Parathyroid adenoma (tissue), 2 donors: ENCODE measurements at regions not wholly inside any gene's neighbourhood (a gene's known extent, or its start where the extent isn't known, plus 50 kb on each side); places are given as distances from the start of the nearest gene placed in this dataset.
"Not testable (repeated sequence)": the region's sequence is repeated elsewhere in the genome, so short reads cannot be mapped to it uniquely, and the experiment has no call there.

Source experiments
- H2AFZ ChIP-seq: fragments of 300-600 bp; sonication (generic); one replicate; pipeline ENCODE4 v1.7.0; 2017; ENCODE audit warnings: antibody characterized with exemption, mild to moderate bottlenecking
- H3K27ac ChIP-seq: fragments of 300-600 bp; sonication (generic); one replicate; pipeline ENCODE4 v1.7.0; 2017
- H3K27me3 ChIP-seq: fragments of 300-600 bp; sonication (generic); one replicate; pipeline ENCODE4 v1.7.0; 2017; ENCODE audit warnings: low read length; ENCODE audit not compliant: control insufficient read depth, insufficient read depth
- H3K36me3 ChIP-seq: fragments of 300-600 bp; sonication (generic); one replicate; pipeline ENCODE4 v1.7.0; 2017; ENCODE audit warnings: low read length; ENCODE audit not compliant: control insufficient read depth, insufficient read depth
- H3K4me1 ChIP-seq: fragments of 300-600 bp; sonication (generic); one replicate; pipeline ENCODE4 v1.7.0; 2017; ENCODE audit warnings: control low read depth
- H3K4me2 ChIP-seq: fragments of 300-600 bp; sonication (generic); one replicate; pipeline ENCODE4 v1.7.0; 2017; ENCODE audit warnings: low read length
- H3K4me3 ChIP-seq: fragments of 300-600 bp; sonication (generic); one replicate; pipeline ENCODE4 v1.7.0; 2017; ENCODE audit warnings: low read depth, low read length
- H3K79me2 ChIP-seq: fragments of 300-600 bp; sonication (generic); one replicate; pipeline ENCODE4 v1.7.0; 2017; ENCODE audit warnings: control low read depth
- H3K9ac ChIP-seq: fragments of 300-600 bp; sonication (generic); one replicate; pipeline ENCODE4 v1.7.0; 2017; ENCODE audit warnings: mild to moderate bottlenecking
- H3K9me3 ChIP-seq: fragments of 300-600 bp; sonication (generic); one replicate; pipeline ENCODE4 v1.7.0; 2017; ENCODE audit warnings: low read length; ENCODE audit not compliant: control insufficient read depth
- CTCF ChIP-seq: fragments of 300-600 bp; sonication (generic); IDR thresholded peaks from one replicate; pipeline ENCODE4 v1.7.0; 2017; ENCODE audit warnings: antibody characterized with exemption, mild to moderate bottlenecking
- donor health status: primary hyperparathyroidism.

DNA sequence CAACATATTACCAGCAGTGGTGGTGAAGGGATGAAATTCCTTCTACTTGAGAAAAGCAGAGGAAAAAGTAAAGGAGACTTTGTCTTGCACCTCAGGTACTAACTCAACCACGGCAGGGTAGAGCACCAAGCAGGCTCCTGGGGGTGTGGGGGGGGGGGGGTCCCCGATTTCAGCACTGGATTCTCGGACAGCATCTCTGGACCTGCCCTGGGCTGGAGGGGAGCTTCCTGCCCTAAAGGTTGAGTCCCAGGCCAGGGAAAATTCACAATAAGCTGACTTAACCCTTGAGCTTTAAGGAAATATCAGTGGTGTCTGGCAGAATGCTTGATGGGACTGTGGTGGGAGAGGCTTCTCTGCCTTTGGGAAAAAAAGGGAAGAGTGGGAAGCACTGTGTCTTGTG lies 233.2 kb upstream of the CXADR start:
- no peak overlapping the region for H3K4me2 ChIP-seq
- no peaks in the 10 kb centered on the region for H3K9me3 ChIP-seq
- H3K36me3 ChIP-seq, result no peaks in the 10 kb centered on the region
- H2AFZ ChIP-seq, result no peak overlapping the region
- no peak overlapping the region for H3K27ac ChIP-seq
- H3K79me2 ChIP-seq, result no peaks in the 10 kb centered on the region
- H3K9ac ChIP-seq, result no peak overlapping the region
- no peaks in the 10 kb centered on the region for H3K27me3 ChIP-seq
- H3K4me1 ChIP-seq, result no peaks in the 10 kb centered on the region
- no peak for TF ChIP-seq CTCF
- H3K4me3 ChIP-seq, result no peak overlapping the region

GRCh38 chr21:17293016-17293562 lies 219.8 kb upstream of the CXADR start:
- not testable (repeated sequence) for H3K4me3 ChIP-seq, H3K4me1 ChIP-seq, H3K9me3 ChIP-seq, H3K79me2 ChIP-seq, H3K4me2 ChIP-seq, H2AFZ ChIP-seq, H3K36me3 ChIP-seq, H3K27me3 ChIP-seq, H3K27ac ChIP-seq, H3K9ac ChIP-seq

DNA sequence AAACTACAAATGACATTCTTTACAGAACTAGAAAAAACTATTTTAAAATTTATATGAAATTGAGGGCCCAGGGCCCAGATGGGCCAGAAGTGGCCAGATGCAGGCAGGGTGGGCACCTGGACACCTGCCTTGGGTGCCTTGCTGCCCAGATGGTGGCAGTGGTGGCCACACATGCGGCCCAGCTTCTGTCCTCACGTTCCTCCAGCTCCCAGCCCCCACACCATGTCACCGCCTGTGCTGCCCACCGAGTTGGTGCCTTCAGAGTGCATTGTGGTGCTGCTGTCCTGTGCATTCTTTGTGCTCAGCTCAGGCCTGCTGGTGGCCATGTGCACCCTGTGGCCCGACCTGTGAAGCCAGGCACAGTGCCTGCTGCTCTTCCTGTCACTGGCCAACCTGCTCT lies 216.8 kb upstream of the CXADR start:
- Histone ChIP-seq H3K9me3 (no peaks in the 10 kb centered on the region), H3K4me1 (no peaks in the 10 kb centered on the region), H3K36me3 (no peaks in the 10 kb centered on the region), H3K79me2 (no peaks in the 10 kb centered on the region), H3K27ac (no peak overlapping the region), H3K9ac (no peak overlapping the region), H2AFZ (no peak overlapping the region), H3K4me3 (no peak overlapping the region), H3K4me2 (no peak overlapping the region), H3K27me3 (no peaks in the 10 kb centered on the region)
- TF ChIP-seq CTCF, result no peak

DNA sequence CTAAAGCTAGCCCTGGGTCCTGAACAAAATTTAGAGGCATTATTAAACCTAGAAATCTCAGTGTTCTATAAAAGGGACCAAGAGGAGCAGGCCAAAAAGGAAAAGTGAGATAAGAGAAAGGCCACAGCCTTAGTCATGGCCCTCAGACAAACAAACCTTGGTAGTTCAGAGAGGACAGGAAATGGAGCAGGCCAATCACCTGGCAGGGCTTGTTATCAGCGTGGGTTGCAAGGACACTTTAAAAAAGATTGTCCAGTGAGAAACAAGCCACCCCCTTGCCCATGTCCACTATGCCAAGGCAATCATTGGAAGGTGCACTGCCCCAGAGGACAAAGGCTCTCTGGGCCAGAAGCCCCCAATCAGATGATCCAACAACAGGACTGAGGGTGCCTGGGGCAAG lies 213.3 kb upstream of the CXADR start:
- H3K27me3 ChIP-seq, H3K27ac ChIP-seq, H3K36me3 ChIP-seq, H3K4me2 ChIP-seq, H3K4me3 ChIP-seq, H3K9me3 ChIP-seq, H2AFZ ChIP-seq, H3K4me1 ChIP-seq, H3K9ac ChIP-seq, H3K79me2 ChIP-seq: not testable (repeated sequence)

DNA sequence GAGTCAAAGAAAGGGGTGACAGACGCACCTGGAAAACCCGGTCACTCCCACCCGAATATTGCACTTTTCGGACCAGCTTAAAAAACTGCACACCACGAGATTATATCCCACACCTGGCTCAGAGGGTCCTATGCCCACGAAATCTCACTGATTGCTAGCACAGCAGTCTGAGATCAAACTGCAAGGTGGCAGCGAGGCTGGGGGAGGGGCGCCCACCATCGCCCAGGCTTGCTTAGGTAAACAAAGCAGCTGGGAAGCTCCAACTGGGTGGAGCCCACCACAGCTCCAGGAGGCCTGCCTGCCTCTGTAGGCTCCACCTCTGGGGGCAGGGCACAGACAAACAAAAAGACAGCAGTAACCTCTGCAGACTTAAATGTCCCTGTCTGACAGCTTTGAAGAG lies 185.1 kb upstream of the CXADR start:
- not testable (repeated sequence) for H3K9ac ChIP-seq, H3K4me3 ChIP-seq, H3K9me3 ChIP-seq, H3K27me3 ChIP-seq, H3K4me1 ChIP-seq, H3K27ac ChIP-seq, H3K4me2 ChIP-seq, H2AFZ ChIP-seq, H3K79me2 ChIP-seq, H3K36me3 ChIP-seq

- no peak overlapping the region for H3K9ac ChIP-seq
- no peaks in the 10 kb centered on the region for H3K4me1 ChIP-seq
- no peak overlapping the region for H3K4me3 ChIP-seq
- H3K27ac ChIP-seq, result no peak overlapping the region
- H2AFZ ChIP-seq, result no peak overlapping the region
- no peaks in the 10 kb centered on the region for H3K27me3 ChIP-seq
- no peak overlapping the region for H3K4me2 ChIP-seq
- no peak for TF ChIP-seq CTCF
- no peaks in the 10 kb centered on the region for H3K9me3 ChIP-seq
- no peaks in the 10 kb centered on the region for H3K36me3 ChIP-seq
- H3K79me2 ChIP-seq, result no peaks in the 10 kb centered on the region
These were observed 178.4 kb upstream of the CXADR start for GRCh38 chr21:17334484-17334883.
